IPS-NIHi11 (cell line): ENCODE measurements at regions not wholly inside any gene's neighbourhood (a gene's known extent, or its start where the extent isn't known, plus 50 kb on each side); places are given as distances from the start of the nearest gene placed in this dataset.
A peak's percentile ranks its signal among the peaks of the same experiment; 100 is the strongest.
"Not testable (repeated sequence)": the region's sequence is repeated elsewhere in the genome, so short reads cannot be mapped to it uniquely, and the experiment has no call there.

Experiments used
- DNase-seq: peaks from one replicate; pipeline ENCODE4 v3.0.0; 2012; ENCODE audit warnings: mixed read lengths, low spot score

GRCh38 chr5:100017520-100018262 lies 517.5 kb upstream of the FAM174A start:
- no peak for DNase-seq

DNA sequence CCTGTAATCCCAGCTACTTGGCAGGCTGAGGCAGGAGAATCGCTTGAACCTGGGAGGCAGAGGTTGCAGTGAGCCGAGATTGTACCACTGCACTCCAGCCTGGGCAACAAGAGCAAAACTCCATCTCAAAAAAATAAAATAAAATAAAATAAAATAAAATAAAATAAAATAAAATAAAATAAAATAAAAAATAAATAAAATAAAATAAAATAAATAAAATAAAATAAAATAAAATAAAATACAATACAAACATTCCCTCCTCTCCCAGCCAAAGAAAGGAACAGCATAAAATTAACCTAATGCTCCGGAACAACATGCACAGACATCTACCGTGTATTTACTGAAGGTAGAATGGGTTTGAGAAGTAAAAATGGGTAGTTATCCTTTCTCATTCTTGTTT lies 521.9 kb upstream of the FAM174A start:
- not testable (repeated sequence) for DNase-seq

- DNase-seq = not testable (repeated sequence)
These were observed 524.0 kb upstream of the FAM174A start for GRCh38 chr5:100011160-100011559.

- DNase-seq = no peak
These were observed 530.2 kb upstream of the FAM174A start for GRCh38 chr5:100004969-100005368.

DNA sequence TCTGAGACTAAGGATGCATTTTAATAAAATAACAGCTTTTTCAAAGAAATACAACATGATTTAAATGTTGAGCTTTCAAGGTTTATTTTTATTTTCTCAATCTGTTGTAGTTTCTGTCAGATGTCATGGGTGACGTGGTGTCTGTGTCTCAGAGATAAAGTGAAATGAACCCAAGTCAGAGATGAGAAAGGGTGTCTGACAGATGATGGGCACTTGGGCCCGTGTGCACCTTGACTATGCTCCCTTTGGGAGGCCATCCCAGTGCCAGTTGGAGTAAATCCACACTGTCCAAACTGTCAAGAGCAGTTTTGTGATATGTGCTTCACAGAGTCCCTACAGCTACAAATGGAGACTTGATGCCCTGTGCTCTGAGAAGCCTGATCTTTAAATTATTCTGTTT lies 536.9 kb upstream of the FAM174A start:
- DNase-seq = no peak

GRCh38 chr5:99995407-99995806 lies 539.8 kb upstream of the FAM174A start:
- no peak for DNase-seq

DNA sequence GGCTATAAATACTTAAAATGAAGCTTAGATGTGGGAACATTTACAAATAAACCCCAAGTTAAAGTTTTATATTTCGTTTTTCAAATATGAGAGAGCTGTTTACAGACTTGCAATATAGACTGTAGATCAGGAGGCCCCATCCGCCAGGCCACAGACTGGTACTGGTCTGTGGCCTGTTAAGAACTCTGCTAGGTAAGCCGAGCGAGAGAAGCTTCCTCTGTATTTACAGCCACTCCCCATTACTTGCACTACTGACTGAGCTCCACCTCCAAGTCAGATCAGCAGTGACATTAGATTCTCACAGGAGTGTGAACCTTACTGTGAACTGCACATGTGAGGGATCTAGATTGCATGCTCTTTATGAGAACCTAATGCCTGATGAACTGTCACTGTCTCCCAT lies 561.4 kb upstream of the FAM174A start:
- DNase-seq = no peak

GRCh38 chr5:99955962-99956361 lies 579.2 kb upstream of the FAM174A start:
- no peak for DNase-seq

- no peak for DNase-seq
These were observed 580.2 kb upstream of the FAM174A start for GRCh38 chr5:99955006-99955405.

DNA sequence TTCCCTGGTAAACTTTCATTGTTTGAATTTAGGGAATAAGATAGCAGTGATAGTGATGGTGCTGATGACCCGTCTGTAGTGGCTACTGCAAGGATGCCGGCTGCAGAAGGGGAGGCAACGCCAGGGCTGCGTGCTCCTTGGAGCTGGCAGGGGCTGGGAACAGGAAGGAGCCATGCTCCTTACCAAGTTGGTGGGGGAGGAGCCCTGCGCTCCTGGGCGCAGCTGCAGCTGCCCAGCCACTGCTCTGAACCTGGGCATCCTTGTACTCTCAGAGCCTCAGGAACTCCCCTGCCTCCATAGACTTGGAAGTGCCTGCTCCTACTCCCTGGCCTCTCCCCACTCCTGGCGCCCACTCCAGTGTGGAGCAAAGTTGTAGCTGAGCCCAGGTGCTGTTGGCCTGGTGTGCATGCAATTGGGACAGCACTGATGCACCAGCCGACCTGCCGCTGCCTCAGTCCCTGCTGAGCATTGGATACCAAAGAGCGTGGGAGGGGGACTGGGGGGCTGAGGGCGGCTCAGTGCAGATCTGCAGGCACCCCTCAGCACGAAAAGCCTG lies 585.1 kb upstream of the FAM174A start:
- DNase-seq = no peak

DNA sequence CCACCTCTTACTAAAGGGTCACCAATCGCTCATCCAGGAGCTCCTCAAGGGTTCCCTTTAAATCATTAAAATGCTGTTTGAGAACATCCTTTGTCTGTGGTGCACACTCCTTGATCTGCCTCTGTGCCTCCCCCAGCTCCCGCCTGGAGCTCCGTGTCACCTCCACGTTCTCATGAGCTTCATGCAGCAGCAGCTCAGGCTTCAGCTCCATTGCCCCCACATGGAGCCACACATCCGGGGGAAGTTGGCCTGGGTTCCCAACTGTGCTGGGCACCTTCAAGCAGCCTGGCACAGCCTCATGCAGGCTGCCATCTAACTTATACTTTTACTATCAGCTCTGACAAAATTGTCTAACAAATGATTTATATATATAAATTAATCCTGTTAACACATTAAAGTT lies 585.8 kb upstream of the FAM174A start:
- no peak for DNase-seq

GRCh38 chr5:99948850-99949249 lies 586.3 kb upstream of the FAM174A start:
- no peak for DNase-seq

- DNase-seq = no peak
These were observed 589.4 kb upstream of the FAM174A start for GRCh38 chr5:99945478-99946442.

GRCh38 chr5:99940540-99940939 lies 594.6 kb upstream of the FAM174A start:
- DNase-seq = peak; percentile 5

GRCh38 chr5:99936911-99937310 lies 598.3 kb upstream of the FAM174A start:
- DNase-seq = no peak

GRCh38 chr5:99929806-99930135 lies 605.4 kb upstream of the FAM174A start:
- DNase-seq = no peak

DNA sequence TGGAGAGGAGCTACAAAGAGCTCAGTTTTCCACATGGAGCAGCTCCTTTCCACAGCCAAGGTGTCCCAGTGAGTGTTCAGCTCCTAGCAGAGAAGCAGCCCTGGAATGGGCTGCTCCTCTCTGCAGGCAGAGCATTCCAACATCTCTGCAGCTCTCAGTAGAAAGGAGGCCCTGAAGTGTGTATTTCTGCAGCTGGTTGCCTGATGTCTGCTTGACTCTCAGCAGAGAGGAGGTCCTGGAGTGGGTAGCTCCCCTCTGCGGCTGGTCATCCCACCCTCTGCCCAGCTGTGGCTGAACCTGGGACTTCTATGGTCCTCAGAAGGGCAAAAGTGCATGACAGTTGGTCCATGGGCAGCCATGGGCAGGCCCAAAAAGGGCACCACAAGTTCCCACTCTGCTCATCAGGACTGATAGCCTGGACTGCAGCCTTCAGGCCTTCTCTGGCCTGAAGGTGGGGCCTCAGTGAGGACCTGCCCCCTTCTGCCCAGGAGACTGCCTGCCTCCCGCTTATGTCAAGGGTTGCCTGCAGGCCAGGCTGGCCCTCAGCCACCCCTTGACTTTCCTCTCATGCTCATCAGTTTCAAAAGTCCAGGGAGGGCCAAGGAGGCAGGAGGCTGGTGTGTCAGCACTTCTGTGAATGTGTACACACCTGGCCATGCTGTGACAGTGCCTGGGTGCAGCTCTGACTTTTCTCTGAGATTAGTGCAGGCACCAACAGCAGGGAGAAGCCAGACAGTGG lies 605.9 kb upstream of the FAM174A start:
- DNase-seq = no peak

GRCh38 chr5:99928490-99928889 lies 606.7 kb upstream of the FAM174A start:
- no peak for DNase-seq

DNA sequence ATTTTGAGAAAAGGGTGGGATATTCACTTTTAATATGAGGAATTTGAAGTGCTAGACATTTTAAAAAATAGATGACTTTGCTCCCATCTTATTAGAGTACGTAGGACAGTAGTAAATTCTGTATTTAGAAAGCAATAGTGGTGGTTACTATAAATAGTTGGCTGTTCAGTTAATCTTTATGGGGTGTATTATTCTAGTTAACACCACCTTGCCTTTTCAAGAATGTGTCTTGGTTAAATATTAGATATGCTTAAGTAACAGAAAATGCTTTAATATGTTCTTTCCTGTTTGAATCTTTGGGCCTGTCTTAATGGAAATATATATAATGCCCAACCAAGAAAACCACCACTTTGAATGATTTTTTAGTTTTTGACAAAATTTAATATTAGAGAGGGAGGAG lies 608.7 kb upstream of the FAM174A start:
- no peak for DNase-seq

DNA sequence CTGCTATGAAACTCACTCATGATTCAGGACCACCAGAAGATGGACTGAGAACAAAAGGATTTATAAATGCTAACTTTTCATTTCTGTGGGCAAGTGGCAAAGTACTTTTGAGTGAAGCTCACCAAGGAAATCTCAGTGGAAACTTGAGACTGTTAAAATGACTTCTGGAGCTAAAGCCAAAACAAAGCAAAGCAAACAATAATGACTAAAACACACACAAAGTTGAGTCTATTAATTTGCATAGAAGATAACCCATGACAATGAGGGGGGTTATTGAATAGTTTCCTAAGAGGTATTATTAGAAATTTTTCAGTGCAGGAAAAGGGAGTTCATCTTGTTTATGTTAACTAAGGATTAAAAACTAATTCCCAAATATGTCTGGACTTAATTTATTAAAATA lies 612.8 kb upstream of the FAM174A start:
- no peak for DNase-seq

- DNase-seq = no peak
These were observed 623.2 kb upstream of the FAM174A start for GRCh38 chr5:99911971-99912370.

GRCh38 chr5:99906776-99907175 lies 628.4 kb upstream of the FAM174A start:
- DNase-seq = no peak
